GM12892 (cell line): ENCODE measurements at regions not wholly inside any gene's neighbourhood (a gene's known extent, or its start where the extent isn't known, plus 50 kb on each side); places are given as distances from the start of the nearest gene placed in this dataset.
"Not testable (repeated sequence)": the region's sequence is repeated elsewhere in the genome, so short reads cannot be mapped to it uniquely, and the experiment has no call there.

ENCODE experiments used
- POLR2A ChIP-seq: IDR thresholded peaks from 2 replicates; pipeline ENCODE4 v1.6.1; 2011; ENCODE audit warnings: low read depth, low read length, control low read depth
- POLR2AphosphoS5 ChIP-seq: IDR thresholded peaks from 2 replicates; pipeline ENCODE4 v1.6.1; 2011; ENCODE audit warnings: low read depth, low read length, control low read depth

DNA sequence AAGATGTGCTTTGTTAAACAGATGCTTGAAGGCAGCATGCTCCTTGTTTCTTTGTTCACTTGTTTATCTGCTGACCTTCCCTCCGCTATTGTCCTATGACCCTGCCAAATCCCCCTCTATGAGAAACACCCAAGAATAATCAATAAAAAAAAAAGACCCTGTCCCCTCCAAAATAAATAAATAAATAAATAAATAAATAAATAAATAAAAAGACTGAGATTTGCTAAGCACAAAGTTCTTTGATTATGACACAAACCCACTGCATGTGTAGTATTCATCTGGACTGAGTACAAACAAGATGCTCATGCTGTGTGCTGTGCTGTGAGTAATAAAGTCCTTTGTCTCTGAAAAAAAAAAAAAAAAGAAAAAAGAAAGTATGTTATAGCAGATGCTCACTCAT is 851.1 kb upstream of the DEFB115 start:
- not testable (repeated sequence) for TF ChIP-seq POLR2AphosphoS5, POLR2A
